ENCODE measurements at regions not wholly inside any gene's neighbourhood (a gene's known extent, or its start where the extent isn't known, plus 50 kb on each side); places are given as distances from the start of the nearest gene placed in this dataset.

- no peak for TF ChIP-seq CTCF (IDR thresholded peaks at IDR 0.05)
- TF ChIP-seq POLR2AphosphoS5 (IDR thresholded peaks at IDR 0.05), result no peak
- no peak for TF ChIP-seq POLR2A (IDR thresholded peaks at IDR 0.05)
Observed at GRCh38 chr10:33477291-33478088, 143.0 kb upstream of the NRP1 start.

Measured in sigmoid colon (tissue), 4 donors.